ENCODE measurements at regions not wholly inside any gene's neighbourhood (a gene's known extent, or its start where the extent isn't known, plus 50 kb on each side); places are given as distances from the start of the nearest gene placed in this dataset.
"Not testable (repeated sequence)": the region's sequence is repeated elsewhere in the genome, so short reads cannot be mapped to it uniquely, and the experiment has no call there.

DNA sequence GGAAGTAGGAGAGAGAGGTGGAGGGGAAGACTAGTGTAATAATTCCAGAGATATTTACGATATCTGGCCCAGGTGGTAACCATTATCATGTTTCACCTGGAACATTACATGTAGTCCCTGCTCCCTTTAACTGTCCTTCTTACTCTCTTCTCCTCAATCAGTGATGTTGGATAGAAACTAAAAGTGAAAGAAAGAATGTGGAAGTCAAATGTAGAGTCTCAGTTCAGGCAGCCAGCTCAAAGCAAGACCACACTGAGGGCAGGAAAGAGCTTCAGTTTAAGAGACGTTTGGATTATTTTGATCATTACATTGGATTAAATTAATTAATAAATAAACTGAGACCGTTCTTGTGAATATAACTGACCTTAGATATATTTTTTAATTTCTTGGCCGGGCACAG, 594.4 kb downstream of the FLRT2 start:
- CTCF ChIA-PET: no interaction called here
- H3K4me3 Mint-ChIP-seq (ENCODE audit: low read depth, unreplicated experiment): no peak overlapping the region
- intact Hi-C loops (cut with micrococcal nuclease; ENCODE audit: unreplicated experiment): no loop called here
- H3K9me3 Mint-ChIP-seq (ENCODE audit: low read depth, unreplicated experiment): peaks cover 13% of the 10 kb centered on the region
- no peaks in the 10 kb centered on the region for H3K4me1 Mint-ChIP-seq (ENCODE audit: low read depth, unreplicated experiment)
- no peaks in the 10 kb centered on the region for H3K27me3 Mint-ChIP-seq (ENCODE audit: unreplicated experiment)
- DNase-seq: no peak
- TF ChIP-seq, protein P1, sequence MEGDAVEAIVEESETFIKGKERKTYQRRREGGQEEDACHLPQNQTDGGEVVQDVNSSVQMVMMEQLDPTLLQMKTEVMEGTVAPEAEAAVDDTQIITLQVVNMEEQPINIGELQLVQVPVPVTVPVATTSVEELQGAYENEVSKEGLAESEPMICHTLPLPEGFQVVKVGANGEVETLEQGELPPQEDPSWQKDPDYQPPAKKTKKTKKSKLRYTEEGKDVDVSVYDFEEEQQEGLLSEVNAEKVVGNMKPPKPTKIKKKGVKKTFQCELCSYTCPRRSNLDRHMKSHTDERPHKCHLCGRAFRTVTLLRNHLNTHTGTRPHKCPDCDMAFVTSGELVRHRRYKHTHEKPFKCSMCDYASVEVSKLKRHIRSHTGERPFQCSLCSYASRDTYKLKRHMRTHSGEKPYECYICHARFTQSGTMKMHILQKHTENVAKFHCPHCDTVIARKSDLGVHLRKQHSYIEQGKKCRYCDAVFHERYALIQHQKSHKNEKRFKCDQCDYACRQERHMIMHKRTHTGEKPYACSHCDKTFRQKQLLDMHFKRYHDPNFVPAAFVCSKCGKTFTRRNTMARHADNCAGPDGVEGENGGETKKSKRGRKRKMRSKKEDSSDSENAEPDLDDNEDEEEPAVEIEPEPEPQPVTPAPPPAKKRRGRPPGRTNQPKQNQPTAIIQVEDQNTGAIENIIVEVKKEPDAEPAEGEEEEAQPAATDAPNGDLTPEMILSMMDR (IDR thresholded peaks at IDR 0.05; ENCODE audit: unreplicated experiment): no peak
- H3K27ac Mint-ChIP-seq (ENCODE audit: unreplicated experiment): no peak overlapping the region
- no TSS peak for BruUV-seq (replicated peaks)
- H3K36me3 Mint-ChIP-seq (ENCODE audit: insufficient read depth, unreplicated experiment): no peaks in the 10 kb centered on the region

DNA sequence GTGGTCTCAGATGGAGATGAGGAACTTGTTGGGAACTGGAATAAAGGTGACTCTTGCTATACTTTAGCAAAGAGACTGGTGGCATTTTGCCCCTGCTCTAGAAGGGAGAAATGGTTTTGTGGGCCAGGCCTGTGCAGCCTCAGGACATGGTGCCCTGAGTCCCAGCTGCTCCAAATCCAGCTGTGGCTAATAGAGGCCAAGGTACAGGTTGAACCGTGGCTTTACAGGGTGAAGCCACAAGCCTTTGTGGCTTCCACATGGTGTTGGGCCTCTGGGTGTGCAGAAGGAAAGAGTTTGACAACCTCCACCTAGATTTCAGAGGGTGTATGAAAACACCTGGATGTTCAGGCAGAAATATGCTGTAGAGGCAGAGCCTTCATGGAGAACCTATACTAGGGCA, 586.0 kb downstream of the FLRT2 start:
- no TSS peak for BruUV-seq (replicated peaks)
- CTCF ChIA-PET: no interaction called here
- Mint-ChIP-seq H3K4me1 (ENCODE audit: low read depth, unreplicated experiment) (no peaks in the 10 kb centered on the region), H3K9me3 (ENCODE audit: low read depth, unreplicated experiment) (peaks cover 10% of the 10 kb centered on the region), H3K36me3 (ENCODE audit: insufficient read depth, unreplicated experiment) (no peaks in the 10 kb centered on the region), H3K4me3 (ENCODE audit: low read depth, unreplicated experiment) (no peak overlapping the region), H3K27ac (ENCODE audit: unreplicated experiment) (no peak overlapping the region), H3K27me3 (ENCODE audit: unreplicated experiment) (no peaks in the 10 kb centered on the region)
- no peak for DNase-seq
- intact Hi-C loops (cut with micrococcal nuclease; ENCODE audit: unreplicated experiment): no loop called here
- TF ChIP-seq, protein P1 (IDR thresholded peaks at IDR 0.05; ENCODE audit: unreplicated experiment): no peak

DNA sequence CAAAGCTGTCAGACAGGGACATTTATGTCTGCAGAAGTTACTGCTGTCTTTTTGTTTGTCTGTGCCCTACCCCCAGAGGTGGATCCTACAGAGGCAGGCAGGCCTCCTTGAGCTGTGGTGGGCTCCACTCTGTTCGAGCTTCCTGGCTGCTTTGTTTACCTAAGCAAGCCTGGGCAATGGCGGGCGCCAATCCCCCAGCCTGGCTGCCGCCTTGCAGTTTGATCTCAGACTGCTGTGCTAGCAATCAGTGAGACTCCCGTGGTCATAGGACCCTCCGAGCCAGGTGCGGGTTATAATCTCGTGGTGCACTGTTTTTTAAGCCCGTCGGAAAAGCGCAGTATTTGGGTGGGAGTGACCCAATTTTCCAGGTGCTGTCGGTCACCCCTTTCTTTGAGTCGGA, 580.9 kb downstream of the FLRT2 start:
- H3K27me3 Mint-ChIP-seq (ENCODE audit: unreplicated experiment); H3K9me3 Mint-ChIP-seq (ENCODE audit: low read depth, unreplicated experiment); intact Hi-C loops (cut with micrococcal nuclease; ENCODE audit: unreplicated experiment); BruUV-seq (replicated peaks); CTCF ChIA-PET; H3K4me3 Mint-ChIP-seq (ENCODE audit: low read depth, unreplicated experiment); H3K27ac Mint-ChIP-seq (ENCODE audit: unreplicated experiment); H3K4me1 Mint-ChIP-seq (ENCODE audit: low read depth, unreplicated experiment); DNase-seq; H3K36me3 Mint-ChIP-seq (ENCODE audit: insufficient read depth, unreplicated experiment): not testable (repeated sequence)

DNA sequence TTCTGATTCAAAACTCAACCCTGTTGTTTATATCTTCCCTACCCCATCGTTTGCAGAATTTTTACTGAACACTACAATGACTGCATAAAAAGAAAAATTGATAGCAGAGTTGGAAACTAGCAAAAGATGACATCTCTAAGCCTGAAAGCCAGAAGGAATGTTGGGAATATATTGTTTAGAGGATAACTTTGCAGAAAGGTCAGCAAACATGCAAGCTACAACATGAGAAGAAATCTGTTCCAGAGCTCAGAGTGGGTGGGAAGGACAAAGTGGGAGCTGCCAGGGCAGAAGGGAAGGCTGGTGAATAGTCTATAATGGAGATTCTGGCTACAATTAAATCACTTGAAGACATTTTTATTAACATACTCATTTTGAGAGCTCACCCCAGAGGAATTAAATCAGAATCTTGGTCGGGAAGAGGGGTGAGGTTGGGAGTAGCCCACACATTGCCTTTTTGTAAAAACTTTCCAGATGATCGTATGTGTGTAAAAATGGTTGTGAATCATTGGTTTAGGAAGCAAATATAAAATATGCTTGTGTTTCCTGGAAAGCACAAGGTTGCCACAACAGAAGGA, 574.8 kb downstream of the FLRT2 start:
- no peaks in the 10 kb centered on the region for H3K4me1 Mint-ChIP-seq (ENCODE audit: low read depth, unreplicated experiment)
- CTCF ChIA-PET: no interaction called here
- H3K27me3 Mint-ChIP-seq (ENCODE audit: unreplicated experiment): no peaks in the 10 kb centered on the region
- BruUV-seq (replicated peaks): no TSS peak
- TF ChIP-seq, protein P1 (IDR thresholded peaks at IDR 0.05; ENCODE audit: unreplicated experiment): no peak
- no peaks in the 10 kb centered on the region for H3K36me3 Mint-ChIP-seq (ENCODE audit: insufficient read depth, unreplicated experiment)
- intact Hi-C loops (cut with micrococcal nuclease; ENCODE audit: unreplicated experiment): no loop called here
- no peak for DNase-seq
- H3K9me3 Mint-ChIP-seq (ENCODE audit: low read depth, unreplicated experiment): peaks cover 9% of the 10 kb centered on the region
- no peak overlapping the region for H3K27ac Mint-ChIP-seq (ENCODE audit: unreplicated experiment)
- H3K4me3 Mint-ChIP-seq (ENCODE audit: low read depth, unreplicated experiment): no peak overlapping the region

DNA sequence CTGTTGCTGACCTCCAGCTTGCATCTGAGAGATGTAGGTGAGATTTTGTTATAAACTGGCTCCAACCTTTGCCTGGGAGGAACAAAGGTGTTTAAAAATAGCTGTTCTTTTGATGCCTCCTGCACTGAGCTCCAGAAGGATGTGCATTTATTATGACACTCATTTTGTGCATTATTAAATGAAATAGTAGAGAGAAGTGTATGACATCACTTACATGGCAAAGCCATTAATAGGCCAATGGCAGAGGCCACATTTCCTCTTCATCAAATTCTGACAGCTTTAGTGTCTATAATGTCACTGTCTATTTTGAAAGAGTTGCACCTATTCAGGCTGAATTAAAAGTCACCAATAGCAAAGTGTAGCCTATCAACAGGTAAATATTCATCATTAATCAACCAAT, 564.6 kb downstream of the FLRT2 start:
- H3K27ac Mint-ChIP-seq (ENCODE audit: unreplicated experiment): no peak overlapping the region
- no peak overlapping the region for H3K4me3 Mint-ChIP-seq (ENCODE audit: low read depth, unreplicated experiment)
- intact Hi-C loops (cut with micrococcal nuclease; ENCODE audit: unreplicated experiment): no loop called here
- no peaks in the 10 kb centered on the region for H3K27me3 Mint-ChIP-seq (ENCODE audit: unreplicated experiment)
- no TSS peak for BruUV-seq (replicated peaks)
- no peaks in the 10 kb centered on the region for H3K4me1 Mint-ChIP-seq (ENCODE audit: low read depth, unreplicated experiment)
- no peak for DNase-seq
- H3K9me3 Mint-ChIP-seq (ENCODE audit: low read depth, unreplicated experiment): peaks cover 4% of the 10 kb centered on the region
- TF ChIP-seq, protein P1 (IDR thresholded peaks at IDR 0.05; ENCODE audit: unreplicated experiment): no peak
- H3K36me3 Mint-ChIP-seq (ENCODE audit: insufficient read depth, unreplicated experiment): no peaks in the 10 kb centered on the region
- CTCF ChIA-PET: no interaction called here

Measured in Calu3 (cell line).